H1 (cell line): ENCODE measurements at regions not wholly inside any gene's neighbourhood (a gene's known extent, or its start where the extent isn't known, plus 50 kb on each side); places are given as distances from the start of the nearest gene placed in this dataset.
A peak's percentile ranks its signal among the peaks of the same experiment; 100 is the strongest.

Source experiments
- CTCF ChIA-PET: fragments of 300-600 bp; sonication (Branson Sonifier 250); formaldehyde crosslinking; loops from one replicate; lab custom pipeline; 2021; ENCODE audit not compliant: partially characterized antibody; lab: Charles Lee
- POLR2A ChIA-PET: fragments of 300-600 bp; sonication (Branson Sonifier 250); formaldehyde crosslinking; loops from one replicate; lab custom pipeline; 2021; ENCODE audit warnings: inconsistent platforms; ENCODE audit not compliant: partially characterized antibody; lab: Charles Lee
- DNase-seq, 2 experiments: peaks; one replicate each; pipeline versions ENCODE4 v3.0.0 to v3.0.0-alpha.2; 2010 to 2022; ENCODE audit warnings: low spot score in 2 of 2, low read depth in 1 of 2, mixed read lengths in 1 of 2
- FAIRE-seq: peaks from 2 replicates; lab custom pipeline; 2011; peaks lifted over from hg19 to GRCh38; lab: Jason Lieb, UNC
- H2AFZ ChIP-seq: 2 replicates; pipeline ENCODE4 v1.8.1; 2012; ENCODE audit warnings: low read length, inconsistent platforms
- H2AK5ac ChIP-seq: 2 replicates; pipeline ENCODE4 v1.6.1; 2013; ENCODE audit warnings: low read depth, low read length
- H2BK120ac ChIP-seq: replicated peaks from 2 replicates; pipeline ENCODE3; 2013; ENCODE audit warnings: low read depth, low read length, inconsistent platforms
- H2BK12ac ChIP-seq: 2 replicates; pipeline ENCODE4 v1.6.1; 2013; ENCODE audit warnings: low read depth, low read length
- H2BK15ac ChIP-seq: 2 replicates; pipeline ENCODE4 v1.6.1; 2013; ENCODE audit warnings: low read length
- H2BK20ac ChIP-seq: 2 replicates; pipeline ENCODE4 v1.6.1; 2013; ENCODE audit warnings: low read length
- H2BK5ac ChIP-seq: 2 replicates; pipeline ENCODE4 v1.6.1; 2013; ENCODE audit warnings: low read depth, low read length
- H3K14ac ChIP-seq: 2 replicates; pipeline ENCODE4 v1.6.1; 2013; ENCODE audit warnings: inconsistent platforms; ENCODE audit not compliant: insufficient read length
- H3K18ac ChIP-seq: 2 replicates; pipeline ENCODE4 v1.6.1; 2013; ENCODE audit warnings: low read length; ENCODE audit errors: extremely low read depth
- H3K23ac ChIP-seq: 2 replicates; pipeline ENCODE4 v1.6.1; 2013; ENCODE audit warnings: inconsistent platforms; ENCODE audit not compliant: insufficient read length
- H3K23me2 ChIP-seq: 2 replicates; pipeline ENCODE4 v1.6.1; 2013; ENCODE audit warnings: low read depth, low read length
- H3K27ac ChIP-seq: 2 replicates; pipeline ENCODE4 v1.6.1; 2011; ENCODE audit warnings: low read depth, low read length, inconsistent platforms
- H3K27me3 ChIP-seq, 4 experiments: replicated peaks in 1 of 4; 1 replicate in 1 of 4; 2 replicates in 3 of 4; pipeline versions ENCODE4 v1.6.1 to v1.8.1; 2011 to 2013; ENCODE audit warnings: low read length in 3 of 4, mild to moderate bottlenecking in 3 of 4, inconsistent platforms in 2 of 4, mixed read lengths in 2 of 4, moderate library complexity in 1 of 4; ENCODE audit not compliant: control insufficient read depth in 3 of 4, insufficient read depth in 3 of 4; ENCODE audit errors: extremely low read depth in 1 of 4
- H3K36me3 ChIP-seq, 4 experiments: 2 replicates each; pipeline versions ENCODE4 v1.6.1 to v1.8.1; 2011 to 2013; ENCODE audit warnings: mild to moderate bottlenecking in 4 of 4, low read length in 3 of 4, moderate library complexity in 2 of 4, control low read depth in 1 of 4, inconsistent platforms in 1 of 4; ENCODE audit not compliant: insufficient read depth in 4 of 4, control insufficient read depth in 2 of 4
- H3K4ac ChIP-seq: replicated peaks from 2 replicates; pipeline ENCODE3; 2013; ENCODE audit warnings: low read length, low read depth, mixed read lengths, inconsistent platforms; ENCODE audit not compliant: insufficient read length
- H3K4me1 ChIP-seq, 4 experiments: replicated peaks in 1 of 4; 1 replicate in 1 of 4; 2 replicates in 3 of 4; pipeline versions ENCODE4 v1.6.1 to v1.8.1; 2011 to 2013; ENCODE audit warnings: low read length in 3 of 4, inconsistent platforms in 2 of 4, mixed read lengths in 1 of 4; ENCODE audit not compliant: insufficient read depth in 4 of 4, control insufficient read depth in 3 of 4
- H3K4me2 ChIP-seq, 2 experiments: 2 replicates each; pipeline versions ENCODE4 v1.6.1 to v1.8.1; 2011 to 2013; ENCODE audit warnings: low read depth in 2 of 2, low read length in 2 of 2, control low read depth in 1 of 2, inconsistent platforms in 1 of 2, mild to moderate bottlenecking in 1 of 2; ENCODE audit not compliant: insufficient read depth in 1 of 2
- H3K4me3 ChIP-seq, 4 experiments: fragments of 200-600, 300-600 bp in 1 of 4; sonication (generic), shearing (Covaris generic), sonication (Bioruptor Twin) in 1 of 4; 2 replicates each; pipeline versions ENCODE4 v1.5.1 to v1.8.1; 2011 to 2016; ENCODE audit warnings: low read length in 4 of 4, low read depth in 3 of 4, control low read depth in 2 of 4, inconsistent platforms in 2 of 4, mild to moderate bottlenecking in 2 of 4, mixed read lengths in 1 of 4, moderate library complexity in 1 of 4; ENCODE audit not compliant: insufficient read depth in 2 of 4; ENCODE audit errors: extremely low read depth in 1 of 4
- H3K56ac ChIP-seq: replicated peaks from 2 replicates; pipeline ENCODE3; 2013; ENCODE audit warnings: low read depth, mild to moderate bottlenecking, mixed read lengths, low read length, inconsistent platforms; ENCODE audit not compliant: insufficient read length
- H3K79me1 ChIP-seq: 2 replicates; pipeline ENCODE4 v1.6.1; 2013; ENCODE audit warnings: low read depth, low read length, control low read depth
- H3K79me2 ChIP-seq, 2 experiments: 2 replicates each; pipeline versions ENCODE4 v1.6.1 to v1.8.1; 2012 to 2013; ENCODE audit warnings: low read length in 2 of 2, mild to moderate bottlenecking in 2 of 2, inconsistent platforms in 1 of 2; ENCODE audit not compliant: insufficient read depth in 2 of 2, control insufficient read depth in 1 of 2
- H3K9ac ChIP-seq, 4 experiments: replicated peaks in 1 of 4; 1 replicate in 1 of 4; 2 replicates in 3 of 4; pipeline versions ENCODE4 v1.6.1 to v1.8.1; 2011 to 2013; ENCODE audit warnings: low read depth in 3 of 4, low read length in 3 of 4, control low read depth in 2 of 4, mild to moderate bottlenecking in 2 of 4, moderate library complexity in 2 of 4, inconsistent platforms in 1 of 4; ENCODE audit errors: extremely low read depth in 1 of 4
- H3K9me3 ChIP-seq, 2 experiments: 2 replicates each; pipeline versions ENCODE4 v1.6.1 to v1.8.1; 2012 to 2013; ENCODE audit warnings: mild to moderate bottlenecking in 2 of 2, moderate library complexity in 2 of 2, control low read depth in 1 of 2, inconsistent platforms in 1 of 2, low read depth in 1 of 2, low read length in 1 of 2, mixed read lengths in 1 of 2; ENCODE audit not compliant: insufficient read depth in 2 of 2
- H4K20me1 ChIP-seq, 2 experiments: replicated peaks in 1 of 2; 2 replicates each; pipeline versions ENCODE3 to v1.8.1; 2011 to 2013; ENCODE audit warnings: inconsistent platforms in 2 of 2, low read length in 2 of 2, mild to moderate bottlenecking in 1 of 2; ENCODE audit not compliant: insufficient read depth in 2 of 2, control insufficient read depth in 1 of 2
- H4K5ac ChIP-seq: 2 replicates; pipeline ENCODE4 v1.6.1; 2013; ENCODE audit warnings: low read length, low read depth, mixed read lengths, inconsistent platforms; ENCODE audit not compliant: insufficient read length
- H4K8ac ChIP-seq: 2 replicates; pipeline ENCODE4 v1.8.0; 2013; ENCODE audit warnings: mild to moderate bottlenecking, moderate library complexity, low read length, inconsistent platforms; ENCODE audit not compliant: insufficient read depth; ENCODE audit errors: extremely low read depth
- H4K91ac ChIP-seq: replicated peaks from 2 replicates; pipeline ENCODE3; 2013; ENCODE audit warnings: low read length, mixed read lengths, inconsistent platforms; ENCODE audit not compliant: insufficient read length
- ATF2 ChIP-seq: IDR thresholded peaks from 2 replicates; pipeline ENCODE4 v1.6.1; 2012; ENCODE audit warnings: low read length, inconsistent platforms
- CBX5 ChIP-seq: fragments of 300-800, 300-1000 bp; sonication (generic); IDR thresholded peaks from 2 replicates; pipeline ENCODE4 v1.7.1; 2016; ENCODE audit warnings: antibody characterized with exemption, low read length, low read depth
- CHD1 ChIP-seq: IDR thresholded peaks from 2 replicates; pipeline ENCODE4 v1.6.1; 2012; ENCODE audit warnings: low read depth, low read length, improper control_type of control experiment
- CTCF ChIP-seq, 3 experiments: IDR thresholded peaks; 1 replicate in 2 of 3; 2 replicates in 1 of 3; pipeline versions ENCODE4 v1.5.1 to v1.6.1; 2011; ENCODE audit warnings: low read length in 3 of 3, mild to moderate bottlenecking in 3 of 3, inconsistent platforms in 2 of 3, low read depth in 1 of 3, moderate library complexity in 1 of 3; ENCODE audit not compliant: insufficient read depth in 1 of 3; ENCODE audit errors: control extremely low read depth in 1 of 3
- KDM1A ChIP-seq: fragments of 200-600, 300-600 bp; sonication (generic); IDR thresholded peaks from 2 replicates; pipeline ENCODE4 v1.7.1; 2016; ENCODE audit warnings: mild to moderate bottlenecking, low read length, borderline replicate concordance
- KDM4A ChIP-seq: IDR thresholded peaks from one replicate; pipeline ENCODE4 v1.7.1; 2012; ENCODE audit warnings: low read depth, mild to moderate bottlenecking, moderate library complexity, low read length, inconsistent platforms; ENCODE audit not compliant: severe bottlenecking
- SAP30 ChIP-seq: fragments of 300-600 bp; sonication (generic); IDR thresholded peaks from 2 replicates; pipeline ENCODE4 v1.7.1; 2012; ENCODE audit warnings: low read length, moderate library complexity, mild to moderate bottlenecking, inconsistent platforms; ENCODE audit not compliant: insufficient read depth, insufficient replicate concordance
- WGBS, 2 experiments: shearing (Covaris generic) in 1 of 2; methylation state at CpG; one replicate each; pipeline versions ENCODE4 v1.1.6 to v1.1.7; 2013 to 2015; ENCODE audit warnings: low lambda C conversion rate in 2 of 2, mixed read lengths in 2 of 2, inconsistent platforms in 1 of 2, low coverage in 1 of 2, missing lambda C conversion rate in 1 of 2; ENCODE audit not compliant: insufficient replicate concordance in 2 of 2, insufficient coverage in 1 of 2, insufficient read length in 1 of 2; ENCODE audit errors: extremely low coverage in 1 of 2, missing lambda C conversion rate in 1 of 2; 5-methylcytosine and 5-hydroxymethylcytosine counted together

- H2AFZ ChIP-seq = no peak overlapping the region
- H4K5ac ChIP-seq = no peak overlapping the region
- no peak overlapping the region for H2BK120ac ChIP-seq
- no peaks in the 10 kb centered on the region for H3K9me3 ChIP-seq
- H4K91ac ChIP-seq = no peak overlapping the region
- DNase-seq (peak in 1 of 2 experiments; percentile 3), FAIRE-seq (peak; percentile 7)
- H2BK15ac ChIP-seq = no peak overlapping the region
- ChIA-PET CTCF (no interaction called here), POLR2A (no interaction called here)
- no peak overlapping the region for H3K56ac ChIP-seq
- no peaks in the 10 kb centered on the region for H3K79me1 ChIP-seq
- no peaks in the 10 kb centered on the region; the same call in 1 of the 2 replicates for H3K23me2 ChIP-seq
- no peaks in the 10 kb centered on the region for H3K36me3 ChIP-seq
- no peaks in the 10 kb centered on the region for H3K79me2 ChIP-seq
- H4K20me1 ChIP-seq = peaks cover 0 to 2% of the 10 kb centered on the region in 2 experiments
- H3K27me3 ChIP-seq = peaks cover 29 to 56% (median 48%) of the 10 kb centered on the region in 4 experiments
- no peak overlapping the region for H2BK12ac ChIP-seq
- H3K4me3 ChIP-seq = no peak overlapping the region
- H3K4ac ChIP-seq = no peak overlapping the region
- H4K8ac ChIP-seq = no peak overlapping the region
- 43% methylated on average over 4 of the region's 4 CpGs; no CpG with 5 or more reads in 1 of the 2 experiments for WGBS, 2 experiments
- H2BK5ac ChIP-seq = no peak overlapping the region
- H3K14ac ChIP-seq = no peak overlapping the region
- no peak overlapping the region for H2BK20ac ChIP-seq
- no peak overlapping the region for H3K23ac ChIP-seq
- no peak overlapping the region for H3K18ac ChIP-seq
- H2AK5ac ChIP-seq = no peak overlapping the region
- no peak overlapping the region for H3K9ac ChIP-seq
- peaks cover 0 to 2% (median 0%) of the 10 kb centered on the region in 4 experiments; a peak in 1 of 7 replicates for H3K4me1 ChIP-seq
- no peak overlapping the region for H3K27ac ChIP-seq
- H3K4me2 ChIP-seq = 0 out of 4 replicates have a peak overlapping the region, but pooled peaks of 1 of the 2 experiments have one; percentile 32
- TF ChIP-seq ATF2 (no peak), CTCF (IDR thresholded peaks at IDR 0.05; ENCODE audit: control extremely low read depth in 1 of 3, insufficient read depth in 1 of 3, low read depth in 1 of 3, low read length in 3 of 3) (no peak), KDM4A (no peak), KDM1A (no peak), CHD1 (no peak), CBX5 (no peak), SAP30 (no peak)
These were observed 56.0 kb upstream of the MITF start for GRCh38 chr3:69683082-69683806.
